Mesodermal cell (in vitro differentiated cells): ENCODE measurements at regions not wholly inside any gene's neighbourhood (a gene's known extent, or its start where the extent isn't known, plus 50 kb on each side); places are given as distances from the start of the nearest gene placed in this dataset.

ENCODE experiments used
- H3K27ac ChIP-seq: 2 replicates; pipeline ENCODE4 v1.7.0; 2013; ENCODE audit warnings: mild to moderate bottlenecking, low read depth, low read length, moderate library complexity; ENCODE audit not compliant: severe bottlenecking
- H3K36me3 ChIP-seq: 2 replicates; pipeline ENCODE4 v1.7.1; 2013; ENCODE audit warnings: mild to moderate bottlenecking, low read length, moderate library complexity; ENCODE audit not compliant: control insufficient read depth, insufficient read depth
- H3K4me1 ChIP-seq: one replicate; pipeline ENCODE4 v1.7.1; 2013; ENCODE audit warnings: mild to moderate bottlenecking, low read length; ENCODE audit not compliant: insufficient read depth, control insufficient read depth, poor library complexity, severe bottlenecking
- H3K4me3 ChIP-seq: 2 replicates; pipeline ENCODE4 v1.7.0; 2013; ENCODE audit warnings: low read length, control low read depth, mild to moderate bottlenecking; ENCODE audit not compliant: insufficient read depth, poor library complexity, severe bottlenecking; ENCODE audit errors: extremely low read depth
- H3K9me3 ChIP-seq: 2 replicates; pipeline ENCODE4 v1.7.1; 2013; ENCODE audit warnings: mild to moderate bottlenecking, low read length, moderate library complexity; ENCODE audit not compliant: control insufficient read depth
- WGBS, 2 experiments: methylation state at CpG; one replicate each; pipeline ENCODE4 v1.1.5; 2013; ENCODE audit warnings: missing lambda C conversion rate in 2 of 2; ENCODE audit not compliant: insufficient coverage in 2 of 2; 5-methylcytosine and 5-hydroxymethylcytosine counted together

DNA sequence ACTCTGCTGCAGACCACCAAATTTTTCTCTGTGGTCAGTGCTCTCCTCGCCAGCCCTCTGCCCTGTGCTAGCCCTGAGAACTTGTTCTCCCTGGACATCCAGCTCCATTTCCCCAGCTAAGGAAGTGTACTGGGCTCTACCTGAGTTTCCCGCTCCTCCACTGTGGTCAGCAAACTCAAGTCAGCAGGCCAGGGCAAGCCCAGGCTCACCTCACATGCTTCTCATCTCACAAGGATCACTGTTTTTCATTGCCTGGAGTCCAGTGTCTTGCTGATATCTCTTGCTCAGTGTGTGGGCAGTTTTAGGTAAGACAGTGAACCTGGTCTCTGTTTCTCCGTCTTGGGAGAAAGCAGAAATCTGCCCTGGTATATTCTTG lies 201.4 kb downstream of the FOXO1 start:
- no peak overlapping the region for H3K27ac ChIP-seq
- H3K4me1 ChIP-seq: no peaks in the 10 kb centered on the region
- H3K9me3 ChIP-seq: no peaks in the 10 kb centered on the region
- no peak overlapping the region for H3K4me3 ChIP-seq
- 91 to 100% methylated on average over 3 of the region's 3 CpGs for WGBS, 2 experiments
- no peaks in the 10 kb centered on the region for H3K36me3 ChIP-seq

DNA sequence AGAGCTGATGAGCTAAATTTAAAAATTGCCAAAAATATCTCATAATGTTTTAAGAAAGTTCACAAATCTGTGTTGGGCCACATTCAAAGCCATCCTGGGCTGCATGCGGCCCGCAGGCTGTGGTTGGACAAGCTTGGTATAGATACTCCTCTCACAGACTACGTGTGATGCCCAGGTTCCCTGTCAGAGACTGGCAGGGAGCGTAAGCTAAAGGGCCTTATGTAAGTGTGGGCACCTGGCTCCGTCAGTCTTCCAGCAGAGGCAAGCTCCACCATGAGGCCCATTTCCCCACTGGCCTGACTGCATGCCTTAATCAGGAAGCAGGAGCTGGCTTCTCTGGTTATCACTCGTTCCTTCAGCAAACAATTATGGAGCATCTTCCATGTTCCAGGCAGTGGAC lies 200.2 kb downstream of the FOXO1 start:
- H3K9me3 ChIP-seq: no peaks in the 10 kb centered on the region
- no peak overlapping the region for H3K4me3 ChIP-seq
- no peaks in the 10 kb centered on the region for H3K36me3 ChIP-seq
- no peak overlapping the region for H3K27ac ChIP-seq
- WGBS, 2 experiments: 91 to 98% methylated on average over 5 to 6 of the region's 6 CpGs
- no peaks in the 10 kb centered on the region for H3K4me1 ChIP-seq

DNA sequence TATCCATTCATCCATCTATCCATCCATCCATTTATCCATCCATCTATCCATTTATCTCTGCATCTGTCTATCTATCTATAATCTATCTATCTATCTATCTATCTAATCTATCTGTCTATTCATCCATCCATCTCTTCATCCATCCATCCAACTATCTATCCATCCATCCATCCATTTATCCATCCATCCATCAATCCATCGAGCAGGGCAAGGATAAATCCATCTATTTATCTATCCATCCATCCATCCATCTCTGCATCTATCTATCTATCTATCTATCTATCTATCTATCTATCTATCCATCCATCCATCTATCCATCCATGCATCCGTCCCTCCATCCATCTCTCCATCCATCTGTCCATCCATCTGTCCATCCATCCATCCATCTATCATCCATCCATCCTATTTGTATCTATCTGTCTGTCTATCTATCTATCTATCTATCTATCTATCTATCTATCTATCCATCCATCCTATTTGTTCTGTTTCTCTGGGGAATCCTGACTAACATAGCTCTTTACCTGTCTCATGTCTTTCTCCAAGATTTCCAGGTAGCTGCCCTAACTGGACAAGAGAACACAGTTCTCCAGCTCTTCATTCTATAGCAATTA lies 198.1 kb downstream of the FOXO1 start:
- H3K27ac ChIP-seq: no peak overlapping the region
- H3K4me1 ChIP-seq: no peaks in the 10 kb centered on the region
- WGBS, 2 experiments: 81 to 93% methylated on average over 2 of the region's 2 CpGs
- H3K36me3 ChIP-seq: no peaks in the 10 kb centered on the region
- no peaks in the 10 kb centered on the region for H3K9me3 ChIP-seq
- no peak overlapping the region for H3K4me3 ChIP-seq

DNA sequence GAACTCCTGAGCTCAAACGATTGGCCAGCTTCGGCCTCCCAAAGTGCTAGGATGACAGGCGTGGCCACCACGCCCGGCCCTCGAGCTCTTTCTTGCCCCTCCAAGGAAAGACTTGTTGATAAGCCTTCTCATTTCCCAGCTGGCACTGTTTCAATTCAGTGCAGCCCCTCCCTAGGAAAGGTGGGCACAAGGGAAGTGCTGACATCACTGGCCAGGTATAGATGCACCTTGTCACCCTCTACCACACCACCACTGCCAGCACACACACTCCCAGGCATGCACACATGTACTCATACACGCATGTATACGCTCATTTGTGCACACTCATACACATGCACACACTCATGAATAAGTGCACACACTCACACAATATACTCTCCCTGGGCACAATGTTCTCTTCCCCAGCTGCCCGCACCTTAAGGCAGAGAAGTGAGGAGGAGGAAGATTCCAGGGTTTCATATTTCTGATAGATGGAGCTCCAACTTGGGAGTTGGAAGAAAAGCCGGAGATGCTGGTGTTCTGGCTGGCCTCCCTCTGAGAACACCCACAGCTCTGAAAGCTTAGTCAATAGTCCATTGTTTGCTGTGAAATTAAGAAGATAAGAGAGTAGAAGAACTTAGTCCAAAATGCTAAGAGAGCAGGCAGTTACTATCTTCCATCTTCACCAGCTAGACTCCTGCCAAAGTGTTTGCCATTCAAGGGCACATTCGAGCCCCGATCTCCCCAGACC lies 196.7 kb downstream of the FOXO1 start:
- Histone ChIP-seq H3K4me1 (no peaks in the 10 kb centered on the region), H3K27ac (no peak overlapping the region), H3K9me3 (no peaks in the 10 kb centered on the region), H3K36me3 (no peaks in the 10 kb centered on the region), H3K4me3 (no peak overlapping the region)
- WGBS, 2 experiments: 90 to 92% methylated on average over 9 to 11 of the region's 12 CpGs

DNA sequence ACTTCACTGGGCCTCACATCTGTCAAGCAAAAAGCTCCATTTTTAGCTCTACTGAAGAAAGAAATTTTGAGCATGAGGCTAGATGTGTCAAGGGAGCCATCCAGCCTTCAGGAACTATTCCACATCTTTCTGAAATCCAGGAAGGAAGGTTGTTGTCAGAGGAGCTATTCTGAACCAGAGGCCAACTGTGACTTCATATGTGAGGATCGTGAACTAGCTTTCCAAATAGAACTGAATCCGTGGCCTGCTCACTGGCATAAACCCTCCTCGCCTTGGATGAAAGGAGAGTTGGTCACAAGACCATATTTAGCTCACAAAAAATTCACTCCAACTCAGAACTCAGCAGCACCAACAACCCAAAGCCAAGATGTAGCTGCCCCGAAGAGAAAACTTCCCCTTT lies 195.8 kb downstream of the FOXO1 start:
- no peaks in the 10 kb centered on the region for H3K36me3 ChIP-seq
- H3K4me1 ChIP-seq: no peaks in the 10 kb centered on the region
- WGBS, 2 experiments: 90 to 100% methylated on average over 2 of the region's 4 CpGs
- H3K9me3 ChIP-seq: no peaks in the 10 kb centered on the region
- no peak overlapping the region for H3K27ac ChIP-seq
- H3K4me3 ChIP-seq: no peak overlapping the region

DNA sequence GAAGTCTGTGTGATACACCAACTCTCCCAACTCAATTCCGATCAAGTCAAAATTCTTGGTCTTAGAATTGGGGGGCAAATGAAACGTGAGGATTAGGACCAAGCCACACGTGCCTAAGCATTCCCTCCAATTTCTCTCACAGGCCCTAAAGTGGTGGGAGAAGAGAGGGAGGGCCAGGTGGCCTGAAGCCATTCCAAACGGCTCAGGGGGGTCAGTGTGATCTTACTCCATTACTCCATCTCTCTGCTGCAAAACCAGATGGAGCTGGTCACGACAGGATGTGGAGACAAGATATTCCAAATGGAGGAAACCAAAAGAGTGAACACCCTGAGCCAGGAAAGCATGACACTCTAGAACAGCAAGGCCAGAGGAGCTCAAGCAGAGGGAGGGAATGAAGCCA lies 195.4 kb downstream of the FOXO1 start:
- H3K36me3 ChIP-seq: no peaks in the 10 kb centered on the region
- peaks cover under 1% of the 10 kb centered on the region for H3K4me1 ChIP-seq
- 100% methylated on average over 1 of the region's 5 CpGs; no CpG with 5 or more reads in 1 of the 2 experiments for WGBS, 2 experiments
- no peaks in the 10 kb centered on the region for H3K9me3 ChIP-seq
- H3K4me3 ChIP-seq: no peak overlapping the region
- H3K27ac ChIP-seq: no peak overlapping the region

DNA sequence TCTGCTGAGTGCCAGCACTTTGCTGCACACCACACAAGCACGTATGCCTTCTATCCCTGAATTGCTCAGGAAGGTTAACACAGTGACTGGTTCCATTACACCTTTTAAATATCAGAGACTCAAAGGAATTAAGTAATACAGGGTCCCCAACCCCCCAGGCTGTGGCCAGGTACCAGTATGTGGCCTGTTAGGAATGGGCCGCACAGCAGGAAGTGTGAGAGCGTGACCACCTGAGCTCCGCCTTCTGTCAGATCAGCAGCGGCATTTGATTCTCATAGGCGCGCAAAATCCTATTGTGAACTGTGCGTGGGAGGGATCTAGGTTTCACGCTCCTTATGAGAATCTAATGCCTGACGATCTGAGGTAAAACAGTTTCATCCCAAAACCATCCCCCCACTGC lies 194.5 kb downstream of the FOXO1 start:
- no peaks in the 10 kb centered on the region for H3K36me3 ChIP-seq
- H3K4me1 ChIP-seq: peaks cover 7% of the 10 kb centered on the region
- WGBS, 2 experiments: 95 to 100% methylated on average over 8 of the region's 10 CpGs
- no peak overlapping the region for H3K27ac ChIP-seq
- no peaks in the 10 kb centered on the region for H3K9me3 ChIP-seq
- no peak overlapping the region for H3K4me3 ChIP-seq

DNA sequence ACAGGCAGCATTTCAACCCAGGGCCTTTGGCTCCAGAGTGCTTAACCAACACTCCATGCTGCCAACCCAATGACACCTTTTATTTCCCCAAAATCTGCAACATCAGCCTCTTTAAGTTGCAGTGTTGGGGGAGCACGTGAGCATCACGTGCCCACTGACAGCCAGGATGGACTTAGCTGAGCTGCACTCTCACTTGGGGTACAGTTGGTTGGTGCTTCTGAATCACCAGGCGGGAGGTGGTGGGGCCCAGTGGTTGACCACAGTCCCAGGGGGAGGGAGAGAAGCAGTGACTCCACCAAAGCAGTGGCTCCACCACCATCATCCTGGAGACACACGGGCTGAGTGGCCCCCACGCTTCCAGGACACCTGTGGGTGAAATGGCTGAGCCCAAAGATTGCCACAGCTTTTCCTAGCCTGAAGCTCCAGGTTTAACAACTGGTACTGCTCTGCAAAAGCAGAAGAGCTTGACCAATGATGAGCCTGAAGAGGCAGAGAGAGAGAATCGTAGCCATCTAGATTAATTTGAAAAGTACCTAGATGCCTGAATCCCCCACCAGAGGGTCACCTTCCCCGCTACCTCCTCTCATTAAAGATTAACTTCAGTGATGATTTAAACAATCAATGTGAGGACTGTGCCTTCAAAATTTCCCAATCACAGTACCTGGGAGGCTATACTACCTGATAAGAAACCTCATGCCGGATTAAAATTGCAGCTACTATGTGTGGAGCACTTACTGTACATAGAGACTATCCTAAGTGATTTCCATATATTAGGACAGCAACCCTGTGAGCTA lies 193.8 kb downstream of the FOXO1 start:
- Histone ChIP-seq H3K27ac (no peak overlapping the region), H3K4me1 (peaks cover 12% of the 10 kb centered on the region), H3K36me3 (no peaks in the 10 kb centered on the region), H3K4me3 (no peak overlapping the region), H3K9me3 (no peaks in the 10 kb centered on the region)
- 100% methylated on average over 3 to 4 of the region's 8 CpGs for WGBS, 2 experiments

DNA sequence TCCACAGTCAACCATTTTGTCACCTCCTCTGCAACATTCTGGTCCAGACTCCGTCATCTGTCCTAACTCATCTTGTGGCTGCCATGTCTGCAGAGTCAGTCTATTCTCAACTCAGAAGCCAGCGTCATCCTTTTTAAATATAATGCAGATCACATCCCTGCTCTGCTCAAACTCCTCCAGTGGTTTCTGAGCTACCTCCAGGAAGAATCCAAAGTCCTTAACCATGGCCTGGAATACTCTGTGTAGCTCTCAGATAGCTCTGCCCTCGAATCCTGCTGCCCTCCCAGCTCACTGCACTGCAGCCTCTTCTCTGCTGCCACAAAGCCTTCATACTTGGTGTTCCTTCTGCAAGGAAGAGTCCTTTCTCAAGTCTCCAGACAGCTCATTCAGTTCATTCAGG lies 190.8 kb downstream of the FOXO1 start:
- Histone ChIP-seq H3K4me3 (no peak overlapping the region), H3K4me1 (peaks cover 39% of the 10 kb centered on the region), H3K27ac (no peak overlapping the region), H3K36me3 (no peaks in the 10 kb centered on the region), H3K9me3 (no peaks in the 10 kb centered on the region)
- 96 to 100% methylated on average over 2 to 3 of the region's 3 CpGs for WGBS, 2 experiments

DNA sequence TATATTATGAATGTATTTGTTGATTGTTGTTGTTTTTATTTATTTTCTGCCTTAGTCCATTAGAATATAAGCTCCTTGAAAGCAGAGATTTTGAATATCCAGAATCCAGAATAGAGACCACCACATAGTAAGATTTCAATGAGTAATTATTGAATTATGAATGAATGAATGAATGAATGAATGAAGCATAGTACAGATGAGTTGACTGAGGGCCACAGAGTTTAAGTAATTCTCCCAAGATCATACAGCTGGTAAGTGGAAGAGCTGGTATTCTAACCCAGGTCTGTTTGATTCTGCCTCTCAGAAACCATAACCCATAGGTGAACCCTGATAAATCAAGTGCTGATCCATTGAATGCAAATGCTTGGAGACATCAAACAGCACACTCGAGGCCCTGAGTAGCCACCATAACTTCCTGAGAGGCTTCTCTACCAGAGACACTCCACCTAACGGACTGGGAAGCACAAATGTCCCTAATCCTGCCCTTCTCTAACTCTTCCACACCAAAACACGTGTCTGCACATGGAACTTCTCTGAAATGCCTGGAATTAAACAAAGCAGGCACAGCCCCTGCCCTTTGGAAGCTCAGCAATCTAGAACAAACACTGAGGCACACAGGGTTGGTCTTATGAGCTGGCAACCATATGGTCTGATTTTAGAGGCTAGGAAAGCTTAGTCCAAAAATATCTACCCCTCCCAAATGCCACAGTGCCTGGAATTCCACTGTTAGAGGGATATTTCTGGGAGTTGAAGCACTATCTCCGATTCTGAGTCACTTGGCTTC lies 190.1 kb downstream of the FOXO1 start:
- Histone ChIP-seq H3K9me3 (no peaks in the 10 kb centered on the region), H3K4me3 (no peak overlapping the region), H3K27ac (peak overlapping the region; percentile 78), H3K4me1 (peaks cover 39% of the 10 kb centered on the region), H3K36me3 (no peaks in the 10 kb centered on the region)
- 80 to 96% methylated on average over 3 of the region's 4 CpGs for WGBS, 2 experiments
